HEK293T (cell line): ENCODE measurements at regions not wholly inside any gene's neighbourhood (a gene's known extent, or its start where the extent isn't known, plus 50 kb on each side); places are given as distances from the start of the nearest gene placed in this dataset.

Source experiments
- ARNT ChIP-seq: fragments of 450-650 bp; IDR thresholded peaks from 2 replicates; pipeline ENCODE4 v1.6.1; 2017; ENCODE audit warnings: mild to moderate bottlenecking
- FOXA1 ChIP-seq: fragments of 450-650 bp; IDR thresholded peaks from 2 replicates; pipeline ENCODE4 v1.6.1; 2016; ENCODE audit warnings: mild to moderate bottlenecking
- FOXM1 ChIP-seq: fragments of 450-650 bp; IDR thresholded peaks from 2 replicates; pipeline ENCODE4 v1.6.1; 2017; ENCODE audit warnings: mild to moderate bottlenecking, borderline replicate concordance
- HDGF ChIP-seq: fragments of 450-650 bp; IDR thresholded peaks from 2 replicates; pipeline ENCODE4 v1.6.1; 2017; ENCODE audit warnings: antibody characterized with exemption, borderline replicate concordance
- LEF1 ChIP-seq: fragments of 450-650 bp; IDR thresholded peaks from 2 replicates; pipeline ENCODE4 v1.6.1; 2017; ENCODE audit warnings: mild to moderate bottlenecking, borderline replicate concordance
- SP1 ChIP-seq: fragments of 450-650 bp; IDR thresholded peaks from 2 replicates; pipeline ENCODE4 v1.6.1; 2017
- SUZ12 ChIP-seq: fragments of 450-650 bp; IDR thresholded peaks from 2 replicates; pipeline ENCODE4 v1.6.1; 2016; ENCODE audit warnings: mild to moderate bottlenecking
- ZNF384 ChIP-seq: fragments of 450-650 bp; IDR thresholded peaks from 2 replicates; pipeline ENCODE4 v1.6.1; 2016

GRCh38 chr6:14550410-14550809 lies 432.8 kb downstream of the CD83 start:
- TF ChIP-seq SP1 (no peak), LEF1 (no peak), HDGF (no peak), ZNF384 (no peak), SUZ12 (no peak), ARNT (no peak), FOXA1 (no peak), FOXM1 (no peak)
